GM19324 (cell line): ENCODE measurements at regions not wholly inside any gene's neighbourhood (a gene's known extent, or its start where the extent isn't known, plus 50 kb on each side); places are given as distances from the start of the nearest gene placed in this dataset.
"Not testable (repeated sequence)": the region's sequence is repeated elsewhere in the genome, so short reads cannot be mapped to it uniquely, and the experiment has no call there.

Experiments used
- ATAC-seq: cut with Tn5 transposase; IDR thresholded peaks from one replicate; pipeline ENCODE4 v1.9.1; 2021; ENCODE audit warnings: mild to moderate bottlenecking, moderate library complexity; ENCODE audit not compliant: unreplicated experiment, low FRiP score

GRCh38 chrX:131595120-131595519 lies 51.2 kb downstream of the OR13H1 start:
- no peak for ATAC-seq

DNA sequence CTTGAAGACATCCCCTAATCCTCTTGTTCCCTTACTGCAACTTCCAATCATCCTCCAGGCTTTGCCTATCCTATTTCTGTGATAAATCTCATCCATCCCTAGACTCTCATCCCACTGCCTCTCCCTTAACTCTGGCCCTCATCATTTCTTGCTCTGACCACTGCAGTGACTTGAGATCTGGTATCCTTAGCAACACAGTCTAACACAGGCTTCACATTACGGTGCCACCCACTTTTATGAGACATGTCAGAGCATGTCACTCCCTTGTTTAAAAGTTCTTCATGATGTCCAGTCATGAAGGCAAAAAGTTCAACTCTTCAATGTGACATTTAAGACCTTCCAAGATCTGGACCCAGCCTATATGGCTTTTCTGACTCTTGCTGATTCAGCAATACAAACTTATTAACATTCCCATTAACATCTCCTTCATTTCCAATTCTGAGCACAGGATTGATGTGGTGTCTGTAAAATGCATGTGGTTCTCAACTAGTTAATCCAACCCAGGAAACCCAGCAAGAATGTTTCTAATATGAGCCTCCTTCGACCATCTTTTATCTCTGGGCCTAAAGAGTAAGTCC lies 64.0 kb downstream of the OR13H1 start:
- no peak for ATAC-seq

GRCh38 chrX:131609480-131609879 lies 65.6 kb downstream of the OR13H1 start:
- no peak for ATAC-seq

- no peak for ATAC-seq
These were observed 69.4 kb downstream of the OR13H1 start for GRCh38 chrX:131613260-131613659.

DNA sequence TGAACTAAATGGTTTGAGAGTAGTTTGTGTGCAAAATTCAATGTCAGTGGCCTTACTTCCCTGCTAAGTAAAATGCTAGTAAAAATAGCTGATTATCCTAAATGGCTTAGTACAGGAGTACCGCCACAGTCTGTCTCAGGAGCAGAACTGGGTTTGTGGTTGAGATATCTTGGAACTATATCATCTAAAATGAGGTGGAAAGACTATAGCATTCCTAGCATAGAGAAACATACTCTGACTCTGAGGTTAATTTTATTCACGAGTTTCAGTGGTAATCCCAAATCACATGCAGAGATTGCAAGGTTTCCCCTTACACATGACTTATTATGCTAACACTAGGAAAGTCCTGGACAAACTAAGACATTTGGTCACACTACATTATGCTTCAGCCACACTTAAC lies 70.4 kb downstream of the OR13H1 start:
- ATAC-seq: no peak

DNA sequence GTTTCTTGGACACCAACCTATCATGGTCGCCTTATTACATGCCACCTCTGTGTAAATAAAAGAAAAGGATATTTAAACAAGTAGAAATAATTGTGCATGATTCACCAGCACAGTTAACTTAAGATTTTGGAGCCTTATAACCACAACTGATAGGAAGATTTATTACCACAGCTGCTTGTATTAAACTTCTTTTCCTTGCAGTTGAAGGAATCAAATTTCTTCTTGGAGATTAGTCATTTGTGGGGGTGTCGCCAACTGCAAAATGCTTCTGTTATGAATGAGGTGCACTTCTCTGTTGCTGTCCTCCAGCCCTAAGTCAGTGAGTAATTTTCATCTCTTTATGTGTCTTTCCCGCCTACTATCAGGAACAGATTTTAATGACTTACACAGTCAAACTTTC lies 73.3 kb downstream of the OR13H1 start:
- ATAC-seq: no peak

DNA sequence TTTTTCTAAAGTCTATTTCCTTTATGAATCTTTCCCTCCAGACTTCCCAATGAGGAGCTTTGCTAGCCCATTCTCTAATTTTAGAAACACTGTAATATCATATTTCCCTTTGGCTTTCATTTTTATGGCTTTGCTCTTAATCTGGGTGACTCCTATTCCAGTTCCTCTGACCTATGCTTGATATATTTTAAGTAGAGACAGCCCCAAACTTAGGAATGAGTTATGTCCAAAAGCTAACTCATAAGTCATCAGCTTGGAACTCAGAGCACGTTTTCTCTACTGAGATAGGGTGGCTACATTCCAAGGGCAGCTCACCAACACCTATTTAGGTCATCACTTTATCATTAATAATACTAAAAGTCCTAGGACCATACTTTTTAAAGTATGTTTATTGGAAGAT lies 77.8 kb downstream of the OR13H1 start:
- ATAC-seq: no peak

GRCh38 chrX:131626681-131627296 lies 82.9 kb downstream of the OR13H1 start:
- ATAC-seq: no peak

GRCh38 chrX:131630534-131630933 lies 86.7 kb downstream of the OR13H1 start:
- no peak for ATAC-seq

GRCh38 chrX:131633285-131633917 lies 89.5 kb downstream of the OR13H1 start:
- peak; percentile 69 for ATAC-seq

DNA sequence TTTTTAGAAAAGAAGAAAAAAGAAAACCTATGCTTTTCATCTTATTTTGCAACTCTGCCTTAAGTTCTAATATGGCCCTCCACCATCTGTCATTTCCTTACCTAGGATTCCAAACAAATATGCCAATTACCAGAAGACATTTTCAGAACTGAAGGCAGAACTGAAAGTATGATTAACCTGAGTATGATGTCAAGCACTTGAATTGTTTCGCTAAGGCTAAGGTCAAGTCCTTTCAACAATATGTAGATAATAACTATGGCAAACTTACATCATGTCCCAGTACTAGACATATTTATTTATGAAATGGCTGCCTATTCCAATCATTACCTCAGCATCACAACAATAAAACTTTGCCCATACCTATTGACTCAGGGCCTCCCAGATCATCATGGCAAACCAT lies 91.0 kb downstream of the OR13H1 start:
- no peak for ATAC-seq

DNA sequence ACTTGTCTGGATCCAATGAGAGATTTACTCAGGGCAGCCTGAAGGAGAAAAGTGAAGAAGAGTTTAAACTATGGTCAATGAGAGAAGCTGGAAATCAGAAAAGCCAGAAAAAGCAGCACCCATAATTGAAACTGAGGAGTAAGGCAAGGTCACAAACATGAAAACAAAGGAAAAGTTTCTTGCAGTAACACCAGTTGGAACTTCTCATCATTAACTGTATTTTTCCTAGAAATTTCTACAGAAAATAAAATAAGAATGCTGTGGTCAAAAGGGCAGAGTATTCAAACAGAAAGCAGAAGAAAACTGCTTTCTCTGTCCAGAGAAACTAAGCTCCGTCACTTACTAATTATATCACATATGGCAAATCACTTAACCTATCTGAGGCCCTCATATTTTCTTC lies 102.2 kb downstream of the OR13H1 start:
- ATAC-seq: no peak

DNA sequence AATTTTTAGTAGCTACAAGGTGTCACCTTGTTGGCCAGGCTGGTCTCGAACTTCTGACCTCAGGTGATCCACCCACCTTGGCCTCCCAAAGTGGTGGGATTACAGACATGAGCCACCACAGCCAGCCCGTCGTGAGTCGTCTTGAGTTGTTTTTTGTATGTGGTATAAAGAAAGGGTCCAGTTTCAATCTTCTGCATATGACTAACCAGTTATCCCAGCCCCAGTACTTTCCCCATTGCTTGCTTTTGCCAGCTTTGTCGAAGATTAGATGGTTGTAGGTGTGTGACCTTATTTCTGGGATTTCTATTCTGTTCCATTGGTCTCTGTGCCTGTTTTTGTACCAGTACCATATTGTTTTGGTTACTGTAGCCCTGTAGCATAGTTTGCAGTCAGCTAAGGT lies 105.9 kb downstream of the OR13H1 start:
- ATAC-seq: no peak

DNA sequence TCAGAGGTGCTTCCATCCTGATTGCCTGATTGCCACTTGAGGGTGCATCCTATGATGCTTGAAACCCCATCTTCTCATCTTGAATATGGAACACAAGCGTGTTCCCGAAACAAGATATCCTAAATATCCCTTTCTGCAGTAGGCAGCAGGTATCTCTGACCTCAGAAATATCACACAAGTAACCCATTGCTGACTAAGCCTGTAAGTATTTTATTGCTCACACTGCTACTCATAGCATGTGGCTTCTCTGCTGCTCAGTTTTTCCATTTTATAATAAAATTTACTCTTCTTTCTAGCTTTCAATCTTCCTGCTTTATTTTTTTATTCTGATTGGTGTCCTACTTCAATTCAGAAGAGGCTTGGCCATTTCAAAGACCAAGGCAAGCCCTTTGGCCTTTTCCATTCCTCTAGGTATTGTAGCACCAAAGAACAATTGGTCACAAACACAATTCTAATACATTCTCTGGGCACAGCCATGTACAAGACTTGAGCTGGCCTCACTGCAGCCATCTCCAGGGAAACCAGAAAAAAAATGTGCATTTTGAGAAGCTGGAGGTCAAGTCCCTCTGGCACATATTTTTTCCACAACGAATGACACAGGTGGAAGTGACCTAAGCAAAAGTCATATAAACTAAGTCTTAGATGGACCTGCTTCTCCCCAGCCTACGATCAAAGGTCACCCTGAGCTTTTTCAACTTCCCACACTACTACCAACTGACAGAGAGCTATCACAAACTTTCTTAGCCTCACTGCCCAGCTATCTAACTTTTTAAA lies 107.0 kb downstream of the OR13H1 start:
- no peak for ATAC-seq

- not testable (repeated sequence) for ATAC-seq
These were observed 119.9 kb downstream of the OR13H1 start for GRCh38 chrX:131663726-131664125.

DNA sequence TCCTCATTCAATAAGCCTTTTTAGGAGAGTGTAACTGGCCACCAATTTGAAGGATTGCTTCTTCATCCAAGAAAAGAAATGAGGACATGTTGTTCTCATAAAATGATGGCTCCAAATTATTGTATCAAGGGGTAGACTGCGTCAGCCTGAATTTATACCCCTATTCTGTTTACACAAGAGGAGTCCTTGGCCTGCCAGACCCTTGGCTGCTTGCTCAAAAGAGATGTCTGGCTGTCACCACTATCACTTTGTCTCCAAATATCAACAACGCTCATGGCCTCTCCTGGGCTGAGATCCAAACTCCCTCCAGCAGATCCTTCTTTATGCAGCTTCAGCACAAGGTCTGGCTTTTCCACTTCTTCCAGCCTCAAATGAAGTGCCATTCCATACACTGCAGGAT lies 127.9 kb downstream of the OR13H1 start:
- no peak for ATAC-seq

GRCh38 chrX:131675596-131676194 lies 131.8 kb downstream of the OR13H1 start:
- no peak for ATAC-seq

GRCh38 chrX:131677655-131678628 lies 134.1 kb downstream of the OR13H1 start:
- ATAC-seq: peak; percentile 52

DNA sequence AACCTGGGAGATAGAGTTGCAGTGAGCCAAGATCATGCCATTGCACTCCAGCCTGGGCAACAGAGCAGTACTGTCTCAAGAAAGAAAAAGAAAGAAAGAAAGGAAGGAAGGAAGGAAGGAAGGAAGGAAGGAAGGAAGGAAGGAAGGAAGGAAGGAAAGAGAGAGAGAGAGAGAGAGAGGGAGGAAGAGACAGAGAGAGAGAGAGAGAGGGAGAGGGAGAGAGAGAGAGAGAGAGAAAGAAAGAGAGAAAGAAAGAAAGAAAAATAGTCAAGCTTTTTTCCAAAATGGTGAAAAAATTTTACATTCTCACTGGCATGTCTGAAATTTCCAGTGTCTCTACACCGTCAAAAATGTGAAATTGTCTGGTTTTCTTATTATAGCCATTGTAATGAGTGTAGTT lies 138.9 kb downstream of the OR13H1 start:
- not testable (repeated sequence) for ATAC-seq

- no peak for ATAC-seq
These were observed 149.5 kb downstream of the OR13H1 start for GRCh38 chrX:131693359-131693758.
